RWPE1 (cell line): ENCODE measurements at regions not wholly inside any gene's neighbourhood (a gene's known extent, or its start where the extent isn't known, plus 50 kb on each side); places are given as distances from the start of the nearest gene placed in this dataset.

Source experiments
- CTCF ChIA-PET: fragments of 350-600 bp; sonication (Branson Sonifier 250); formaldehyde crosslinking; extraction: SDS; loops from one replicate; lab custom pipeline; 2021; lab: Yijun Ruan, JAX
- POLR2A ChIA-PET: fragments of 400-600 bp; formaldehyde crosslinking; extraction: SDS; loops from one replicate; lab custom pipeline; 2020; ENCODE audit warnings: antibody characterized with exemption; ENCODE audit not compliant: low non-redundant PET; lab: Yijun Ruan, JAX
- DNase-seq: peaks from one replicate; pipeline ENCODE4 v3.0.0; 2012; ENCODE audit warnings: low spot score
- H3K27ac ChIP-seq: fragments of 450-650 bp; 2 replicates; pipeline ENCODE4 v1.5.1; 2017
- TF ChIP-seq, protein P1 (sequence below): fragments of 450-650 bp; conservative IDR thresholded peaks from 2 replicates; pipeline ENCODE4 v1.5.1; 2017; ENCODE audit warnings: low read depth, mild to moderate bottlenecking

DNA sequence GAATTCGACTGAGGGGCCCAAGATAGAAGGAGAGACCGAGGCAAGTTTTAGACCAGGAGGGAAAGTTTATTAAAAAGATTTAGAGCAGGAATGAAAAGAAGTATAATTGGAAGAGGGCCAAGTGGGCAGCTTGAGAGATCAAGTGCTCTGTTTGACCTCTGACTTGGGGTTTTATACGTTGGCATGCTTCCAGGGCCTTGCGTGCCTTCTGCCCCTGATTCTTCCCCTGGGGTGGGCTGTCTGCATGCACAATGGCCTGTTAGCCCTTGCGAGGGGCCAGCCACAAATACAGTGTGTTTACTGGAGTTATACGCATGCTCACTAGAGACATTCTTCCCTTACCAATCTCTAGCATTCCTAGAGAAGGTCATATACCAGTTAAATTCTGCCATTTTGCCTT is 70.7 kb upstream of the LARS2 start:
- ChIA-PET CTCF (no interaction called here), POLR2A (no interaction called here)
- no peak for DNase-seq
- no peak overlapping the region for H3K27ac ChIP-seq
- TF ChIP-seq, protein P1, sequence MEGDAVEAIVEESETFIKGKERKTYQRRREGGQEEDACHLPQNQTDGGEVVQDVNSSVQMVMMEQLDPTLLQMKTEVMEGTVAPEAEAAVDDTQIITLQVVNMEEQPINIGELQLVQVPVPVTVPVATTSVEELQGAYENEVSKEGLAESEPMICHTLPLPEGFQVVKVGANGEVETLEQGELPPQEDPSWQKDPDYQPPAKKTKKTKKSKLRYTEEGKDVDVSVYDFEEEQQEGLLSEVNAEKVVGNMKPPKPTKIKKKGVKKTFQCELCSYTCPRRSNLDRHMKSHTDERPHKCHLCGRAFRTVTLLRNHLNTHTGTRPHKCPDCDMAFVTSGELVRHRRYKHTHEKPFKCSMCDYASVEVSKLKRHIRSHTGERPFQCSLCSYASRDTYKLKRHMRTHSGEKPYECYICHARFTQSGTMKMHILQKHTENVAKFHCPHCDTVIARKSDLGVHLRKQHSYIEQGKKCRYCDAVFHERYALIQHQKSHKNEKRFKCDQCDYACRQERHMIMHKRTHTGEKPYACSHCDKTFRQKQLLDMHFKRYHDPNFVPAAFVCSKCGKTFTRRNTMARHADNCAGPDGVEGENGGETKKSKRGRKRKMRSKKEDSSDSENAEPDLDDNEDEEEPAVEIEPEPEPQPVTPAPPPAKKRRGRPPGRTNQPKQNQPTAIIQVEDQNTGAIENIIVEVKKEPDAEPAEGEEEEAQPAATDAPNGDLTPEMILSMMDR: no peak

- ChIA-PET CTCF (no interaction called here), POLR2A (no interaction called here)
- TF ChIP-seq, protein P1: no peak
- H3K27ac ChIP-seq: no peak overlapping the region
- no peak for DNase-seq
Observed at GRCh38 chr3:45318689-45319088, 69.7 kb upstream of the LARS2 start.

DNA sequence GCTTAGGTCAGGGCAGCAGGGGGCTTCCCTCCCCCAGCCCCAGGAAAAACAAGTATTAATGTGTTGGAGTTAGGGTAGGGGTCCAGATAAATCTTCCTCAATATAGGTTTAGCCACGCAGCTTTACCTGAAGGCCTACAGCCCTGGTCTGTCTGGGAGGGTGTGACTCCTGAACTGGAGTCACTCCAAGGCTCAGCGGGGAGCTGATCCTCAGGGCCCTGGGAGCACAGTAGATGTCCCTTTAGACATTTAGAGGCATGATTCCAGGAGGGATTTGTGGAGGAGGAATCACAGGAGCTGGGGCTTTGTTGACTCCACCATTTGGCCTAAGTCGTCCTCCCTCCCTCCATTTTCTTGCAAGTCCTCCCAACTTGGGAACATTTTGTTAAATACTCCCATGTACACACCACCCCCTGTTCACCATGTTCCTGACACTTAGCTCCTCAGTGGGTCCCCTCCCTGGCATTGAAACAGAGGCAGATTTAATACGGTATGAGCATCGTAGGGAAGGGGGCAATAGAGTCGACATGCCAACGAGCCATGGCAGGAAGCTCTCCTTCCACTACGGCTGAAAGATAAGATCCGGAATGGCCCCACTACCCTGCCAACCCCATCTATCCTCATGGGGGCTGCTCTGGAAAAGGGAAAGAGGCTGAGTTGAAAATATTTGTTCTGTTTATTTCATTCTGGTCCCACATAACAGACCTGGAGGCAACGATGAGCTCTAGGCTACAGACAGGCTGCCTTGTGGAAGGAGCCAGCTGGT is 69.0 kb upstream of the LARS2 start:
- ChIA-PET CTCF (no interaction called here), POLR2A (no interaction called here)
- TF ChIP-seq, protein P1: no peak
- no peak overlapping the region for H3K27ac ChIP-seq
- no peak for DNase-seq

DNA sequence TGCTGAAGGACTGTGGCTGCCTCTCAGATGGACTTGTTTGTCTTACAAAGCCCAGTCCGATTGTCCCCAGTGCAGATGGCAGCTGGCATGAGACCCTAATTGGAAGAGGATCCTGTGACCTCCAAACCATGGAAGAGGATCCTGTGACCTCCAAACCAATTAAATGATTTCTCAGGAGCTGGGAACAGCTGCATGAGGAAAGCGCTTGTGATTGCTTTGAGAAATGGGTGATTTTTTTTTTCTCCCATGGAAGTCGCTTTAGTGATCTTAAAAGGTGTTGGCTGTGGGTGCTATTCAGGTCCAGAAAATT is 68.4 kb upstream of the LARS2 start:
- DNase-seq: no peak
- CTCF ChIA-PET: no interaction called here
- TF ChIP-seq, protein P1: no peak
- H3K27ac ChIP-seq: no peak overlapping the region
- POLR2A ChIA-PET: no interaction called here

GRCh38 chr3:45320986-45321385 is 67.4 kb upstream of the LARS2 start:
- CTCF ChIA-PET: interaction anchor here (0.6 kb wide), 1 partner anchor 53 kb away, joined by 8 read pairs; no protein-coding TSS in a partner anchor
- TF ChIP-seq, protein P1: no peak
- DNase-seq: no peak
- H3K27ac ChIP-seq: no peak overlapping the region
- POLR2A ChIA-PET: no interaction called here

DNA sequence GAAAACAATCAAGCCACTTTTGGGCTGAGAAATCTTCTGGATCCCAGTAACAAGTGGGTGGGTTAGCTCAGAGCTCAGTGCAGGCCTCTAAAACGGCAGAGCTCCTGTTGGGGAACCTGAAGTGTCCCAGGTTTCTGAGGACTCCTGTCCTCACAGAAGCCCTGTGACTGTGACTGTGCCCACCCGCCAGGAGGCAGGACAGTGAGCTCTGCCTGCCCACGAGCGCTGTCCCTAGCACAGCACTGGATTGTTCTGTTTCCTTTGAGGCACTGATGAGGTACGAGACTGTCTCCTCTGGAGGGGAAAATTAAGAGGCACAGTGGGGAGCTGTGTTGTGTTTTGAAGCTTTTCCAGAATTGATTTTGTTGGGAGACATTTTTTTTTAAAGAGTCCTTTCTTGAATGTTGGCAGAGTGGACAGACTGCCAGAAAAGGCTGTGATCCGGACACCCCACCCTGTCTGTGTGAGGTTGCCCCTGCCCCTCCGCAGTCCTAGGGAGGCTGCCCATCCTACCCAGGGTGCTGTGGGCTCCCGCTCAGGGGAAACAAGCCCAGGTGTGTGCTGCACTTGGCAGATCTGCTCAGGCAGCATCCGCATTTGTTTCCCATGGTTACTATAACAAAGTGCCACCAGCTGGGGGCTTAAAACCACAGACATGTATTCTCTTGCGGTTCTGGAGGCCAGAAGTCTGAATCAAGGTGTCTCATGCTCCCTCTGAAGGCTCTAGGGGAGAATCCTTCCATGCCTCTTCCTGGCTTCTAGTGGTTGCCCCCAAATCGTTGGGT is 66.6 kb upstream of the LARS2 start:
- DNase-seq: no peak
- no peak overlapping the region for H3K27ac ChIP-seq
- CTCF ChIA-PET: interaction anchor here (0.6 kb wide), 1 partner anchor 54 kb away, joined by 8 read pairs; no protein-coding TSS in a partner anchor
- POLR2A ChIA-PET: no interaction called here
- TF ChIP-seq, protein P1: no peak
